Muscle of leg (tissue), 3 donors: ENCODE measurements at regions not wholly inside any gene's neighbourhood (a gene's known extent, or its start where the extent isn't known, plus 50 kb on each side); places are given as distances from the start of the nearest gene placed in this dataset.

ENCODE experiments used
- DNase-seq: peaks from one replicate; pipeline ENCODE4 v3.0.0; 2013
- H3K27ac ChIP-seq: one replicate; pipeline ENCODE4 v1.5.1; 2013; ENCODE audit warnings: mild to moderate bottlenecking, low read length, control low read depth
- H3K27me3 ChIP-seq: one replicate; pipeline ENCODE4 v1.6.1; 2013; ENCODE audit warnings: low read length; ENCODE audit not compliant: control insufficient read depth, insufficient read depth
- H3K36me3 ChIP-seq: one replicate; pipeline ENCODE4 v1.6.1; 2013; ENCODE audit warnings: low read length; ENCODE audit not compliant: control insufficient read depth, insufficient read depth
- H3K4me1 ChIP-seq: one replicate; pipeline ENCODE4 v1.6.1; 2013; ENCODE audit warnings: low read length; ENCODE audit not compliant: control insufficient read depth, insufficient read depth
- H3K4me3 ChIP-seq: one replicate; pipeline ENCODE4 v1.5.1; 2013; ENCODE audit warnings: low read length, control low read depth
- H3K9me3 ChIP-seq: replicated peaks from 2 replicates; pipeline ENCODE4 v1.6.1; 2013; ENCODE audit warnings: low read depth, low read length; ENCODE audit not compliant: control insufficient read depth
- WGBS: methylation state at CpG from one replicate; pipeline ENCODE4 v1.1.5; 2013; ENCODE audit warnings: missing lambda C conversion rate; ENCODE audit not compliant: insufficient coverage; 5-methylcytosine and 5-hydroxymethylcytosine counted together

- WGBS, result 100% methylated on average over 1 of the region's 5 CpGs
- DNase-seq, result no peak
- Histone ChIP-seq H3K4me3 (no peak overlapping the region), H3K27me3 (no peaks in the 10 kb centered on the region), H3K27ac (no peak overlapping the region), H3K36me3 (no peaks in the 10 kb centered on the region), H3K4me1 (no peaks in the 10 kb centered on the region), H3K9me3 (no peaks in the 10 kb centered on the region)
These were observed 107.9 kb upstream of the BCL2L14 start for GRCh38 chr12:11962860-11963259.

- Histone ChIP-seq H3K36me3 (no peaks in the 10 kb centered on the region), H3K27me3 (no peaks in the 10 kb centered on the region), H3K4me1 (no peaks in the 10 kb centered on the region), H3K4me3 (no peak overlapping the region), H3K27ac (no peak overlapping the region), H3K9me3 (no peaks in the 10 kb centered on the region)
- DNase-seq, result no peak
- 78% methylated on average over 4 of the region's 12 CpGs for WGBS
These were observed 106.8 kb upstream of the BCL2L14 start for GRCh38 chr12:11963841-11964471.

- Histone ChIP-seq H3K36me3 (no peaks in the 10 kb centered on the region), H3K4me1 (no peaks in the 10 kb centered on the region), H3K9me3 (no peaks in the 10 kb centered on the region), H3K4me3 (no peak overlapping the region), H3K27me3 (no peaks in the 10 kb centered on the region), H3K27ac (no peak overlapping the region)
- WGBS, result 85% methylated on average over 4 of the region's 9 CpGs
- no peak for DNase-seq
These were observed 105.4 kb upstream of the BCL2L14 start for GRCh38 chr12:11965258-11965910.

GRCh38 chr12:11967376-11968047 is 103.2 kb upstream of the BCL2L14 start:
- H3K27me3 ChIP-seq, result no peaks in the 10 kb centered on the region
- no peaks in the 10 kb centered on the region for H3K4me1 ChIP-seq
- no peak overlapping the region for H3K4me3 ChIP-seq
- H3K9me3 ChIP-seq, result no peaks in the 10 kb centered on the region
- 86% methylated on average over 3 of the region's 9 CpGs for WGBS
- no peak for DNase-seq
- H3K27ac ChIP-seq, result no peak overlapping the region
- no peaks in the 10 kb centered on the region for H3K36me3 ChIP-seq

GRCh38 chr12:11968048-11968383 is 102.7 kb upstream of the BCL2L14 start:
- Histone ChIP-seq H3K4me1 (no peaks in the 10 kb centered on the region), H3K4me3 (no peak overlapping the region), H3K27ac (no peak overlapping the region), H3K9me3 (no peaks in the 10 kb centered on the region), H3K27me3 (no peaks in the 10 kb centered on the region), H3K36me3 (no peaks in the 10 kb centered on the region)
- 72% methylated on average over 4 of the region's 5 CpGs for WGBS
- no peak for DNase-seq

GRCh38 chr12:11968516-11968915 is 102.2 kb upstream of the BCL2L14 start:
- Histone ChIP-seq H3K4me3 (no peak overlapping the region), H3K27me3 (no peaks in the 10 kb centered on the region), H3K27ac (no peak overlapping the region), H3K9me3 (no peaks in the 10 kb centered on the region), H3K36me3 (no peaks in the 10 kb centered on the region), H3K4me1 (no peaks in the 10 kb centered on the region)
- 80% methylated on average over 4 of the region's 7 CpGs for WGBS
- no peak for DNase-seq

GRCh38 chr12:11969437-11970154 is 101.1 kb upstream of the BCL2L14 start:
- Histone ChIP-seq H3K4me1 (no peaks in the 10 kb centered on the region), H3K36me3 (no peaks in the 10 kb centered on the region), H3K9me3 (no peaks in the 10 kb centered on the region), H3K27ac (no peak overlapping the region), H3K4me3 (no peak overlapping the region), H3K27me3 (no peaks in the 10 kb centered on the region)
- WGBS, result 63% methylated on average over 2 of the region's 8 CpGs
- DNase-seq, result no peak

- no peaks in the 10 kb centered on the region for H3K36me3 ChIP-seq
- no peak overlapping the region for H3K27ac ChIP-seq
- DNase-seq, result no peak
- H3K27me3 ChIP-seq, result no peaks in the 10 kb centered on the region
- no peaks in the 10 kb centered on the region for H3K4me1 ChIP-seq
- 86% methylated on average over 1 of the region's 4 CpGs for WGBS
- no peaks in the 10 kb centered on the region for H3K9me3 ChIP-seq
- no peak overlapping the region for H3K4me3 ChIP-seq
These were observed 100.6 kb upstream of the BCL2L14 start for GRCh38 chr12:11970155-11970520.

- no peaks in the 10 kb centered on the region for H3K9me3 ChIP-seq
- H3K27ac ChIP-seq, result no peak overlapping the region
- DNase-seq, result no peak
- 80% methylated on average over 4 of the region's 6 CpGs for WGBS
- no peak overlapping the region for H3K4me3 ChIP-seq
- H3K36me3 ChIP-seq, result no peaks in the 10 kb centered on the region
- H3K4me1 ChIP-seq, result no peaks in the 10 kb centered on the region
- H3K27me3 ChIP-seq, result no peaks in the 10 kb centered on the region
These were observed 97.3 kb upstream of the BCL2L14 start for GRCh38 chr12:11973396-11973795.

GRCh38 chr12:11976005-11976404 is 94.7 kb upstream of the BCL2L14 start:
- no peak for DNase-seq
- H3K27me3 ChIP-seq, result no peaks in the 10 kb centered on the region
- no peak overlapping the region for H3K27ac ChIP-seq
- no peak overlapping the region for H3K4me3 ChIP-seq
- no peaks in the 10 kb centered on the region for H3K9me3 ChIP-seq
- H3K4me1 ChIP-seq, result no peaks in the 10 kb centered on the region
- no peaks in the 10 kb centered on the region for H3K36me3 ChIP-seq
- WGBS, result 100% methylated on average over 1 of the region's 4 CpGs
